Skeletal muscle tissue (tissue), 3 donors: ENCODE measurements at regions not wholly inside any gene's neighbourhood (a gene's known extent, or its start where the extent isn't known, plus 50 kb on each side); places are given as distances from the start of the nearest gene placed in this dataset.

Source experiments
- H3K27ac ChIP-seq: one replicate; pipeline ENCODE4 v1.7.0; 2013; ENCODE audit warnings: mild to moderate bottlenecking, low read depth, low read length, inconsistent platforms
- H3K27me3 ChIP-seq, 3 donors: one replicate each; pipeline ENCODE4 v1.7.0; 2013; ENCODE audit warnings: low read length in 3 of 3; ENCODE audit not compliant: control insufficient read depth in 3 of 3, insufficient read depth in 3 of 3
- H3K36me3 ChIP-seq, 3 donors: one replicate each; pipeline ENCODE4 v1.7.0; 2013; ENCODE audit warnings: low read length in 3 of 3; ENCODE audit not compliant: control insufficient read depth in 3 of 3, insufficient read depth in 3 of 3
- H3K4me1 ChIP-seq, 3 donors: one replicate each; pipeline ENCODE4 v1.7.0; 2013; ENCODE audit warnings: low read length in 3 of 3, mild to moderate bottlenecking in 3 of 3; ENCODE audit not compliant: control insufficient read depth in 3 of 3, insufficient read depth in 3 of 3
- H3K4me3 ChIP-seq, 3 donors: one replicate each; pipeline ENCODE4 v1.7.0; 2013; ENCODE audit warnings: low read length in 3 of 3
- H3K9ac ChIP-seq, 3 donors: one replicate each; pipeline ENCODE4 v1.7.0; 2013; ENCODE audit warnings: low read length in 3 of 3, mild to moderate bottlenecking in 3 of 3, moderate library complexity in 2 of 3, low read depth in 1 of 3
- H3K9me3 ChIP-seq, 3 donors: one replicate each; pipeline ENCODE4 v1.7.0; 2013; ENCODE audit warnings: low read length in 3 of 3; ENCODE audit not compliant: control insufficient read depth in 3 of 3
- donor health status: Osteomylitis.

DNA sequence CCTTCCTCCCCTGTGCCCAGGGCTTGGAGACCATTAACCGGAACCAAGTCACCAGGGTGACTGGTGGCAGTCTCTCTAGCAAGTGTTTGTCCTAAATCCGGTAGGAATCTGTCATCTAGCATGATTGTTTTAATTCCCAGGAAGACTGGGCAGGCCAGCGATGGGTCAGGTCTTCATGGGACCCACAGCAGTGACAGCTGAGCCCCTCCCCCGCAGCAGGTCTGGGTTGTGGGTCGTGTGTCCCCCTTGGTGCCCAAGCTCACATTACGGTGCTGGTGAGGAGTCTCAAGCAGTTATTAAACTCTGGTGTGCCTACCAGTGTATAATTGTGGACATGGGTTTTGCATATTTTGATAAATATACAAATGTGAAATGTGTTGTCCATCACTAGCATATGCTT is 466.5 kb downstream of the MATN1 start:
- Histone ChIP-seq H3K36me3 (no peaks in the 10 kb centered on the region), H3K4me1 (no peaks in the 10 kb centered on the region), H3K27me3 (peaks cover 21 to 46% (median 41%) of the 10 kb centered on the region in 3 donors), H3K4me3 (no peak overlapping the region), H3K27ac (no peak overlapping the region), H3K9ac (no peak overlapping the region), H3K9me3 (no peaks in the 10 kb centered on the region)

DNA sequence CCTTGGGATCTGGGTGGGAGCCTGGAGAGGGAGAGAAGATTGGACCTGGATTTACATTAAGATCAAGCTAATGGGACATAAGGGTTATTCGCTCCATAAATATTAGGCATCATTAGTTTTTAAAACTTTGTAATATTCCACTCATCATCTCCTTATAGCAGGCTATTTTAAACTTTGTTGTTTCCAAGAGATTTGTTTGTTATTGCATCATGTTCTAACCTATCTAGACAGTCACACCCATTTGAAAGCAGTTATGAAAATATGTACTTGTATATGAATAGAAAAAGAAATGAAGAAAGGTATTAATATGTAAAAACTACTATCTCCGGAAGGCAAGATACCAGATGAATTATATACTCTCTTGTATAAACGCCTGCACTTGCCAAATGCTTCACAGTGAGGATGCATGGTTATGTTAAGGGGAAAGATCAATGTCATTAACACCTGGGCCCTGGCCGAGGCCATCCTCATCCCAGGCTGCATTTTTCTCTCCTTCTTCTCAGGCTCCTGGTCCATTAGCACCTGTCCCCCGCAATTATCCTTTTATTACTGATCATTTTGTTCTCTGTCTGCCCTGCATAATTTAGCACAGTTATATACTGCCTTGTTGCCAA is 468.2 kb downstream of the MATN1 start:
- Histone ChIP-seq H3K4me1 (no peaks in the 10 kb centered on the region), H3K27me3 (peaks cover 23 to 47% (median 44%) of the 10 kb centered on the region in 3 donors)

DNA sequence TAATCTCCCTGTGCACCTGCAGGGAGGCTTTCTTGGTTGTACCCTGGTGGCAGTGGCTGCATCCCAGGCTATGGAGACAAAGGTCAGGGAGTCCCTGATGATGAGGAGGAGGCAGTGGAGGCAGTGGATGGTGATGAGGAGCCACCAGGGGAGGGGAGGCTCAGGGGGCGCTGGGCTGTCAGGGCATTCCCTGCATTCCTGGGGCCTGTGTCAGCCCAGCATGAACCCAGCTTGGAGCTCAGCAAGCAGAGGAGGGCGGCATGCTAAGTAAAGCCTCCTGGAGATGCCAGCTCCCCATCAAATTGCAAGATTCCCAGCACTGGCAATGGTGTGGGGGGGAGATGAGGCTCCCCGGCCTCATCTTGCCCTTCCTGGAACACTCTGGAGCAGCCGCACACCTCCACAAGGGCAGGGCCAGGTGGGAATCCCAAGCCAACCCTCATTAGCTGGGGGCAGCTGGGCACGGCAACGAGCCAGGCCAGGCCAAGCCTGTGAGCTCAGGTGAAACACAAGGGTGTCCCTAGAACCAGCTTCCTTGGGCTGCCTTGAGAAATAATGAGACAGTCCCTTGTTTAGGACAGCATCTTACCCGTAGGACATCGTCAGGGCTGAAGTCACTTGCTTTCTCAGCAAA is 469.5 kb downstream of the MATN1 start:
- H3K27me3 ChIP-seq, result peaks cover 20 to 52% (median 42%) of the 10 kb centered on the region in 3 donors

More for the DNA sequence above, 468.2 kb downstream of the MATN1 start:
- no peak overlapping the region for H3K9ac ChIP-seq
- no peaks in the 10 kb centered on the region for H3K36me3 ChIP-seq
- H3K9me3 ChIP-seq, result no peaks in the 10 kb centered on the region
- no peak overlapping the region for H3K4me3 ChIP-seq
- no peak overlapping the region for H3K27ac ChIP-seq

DNA sequence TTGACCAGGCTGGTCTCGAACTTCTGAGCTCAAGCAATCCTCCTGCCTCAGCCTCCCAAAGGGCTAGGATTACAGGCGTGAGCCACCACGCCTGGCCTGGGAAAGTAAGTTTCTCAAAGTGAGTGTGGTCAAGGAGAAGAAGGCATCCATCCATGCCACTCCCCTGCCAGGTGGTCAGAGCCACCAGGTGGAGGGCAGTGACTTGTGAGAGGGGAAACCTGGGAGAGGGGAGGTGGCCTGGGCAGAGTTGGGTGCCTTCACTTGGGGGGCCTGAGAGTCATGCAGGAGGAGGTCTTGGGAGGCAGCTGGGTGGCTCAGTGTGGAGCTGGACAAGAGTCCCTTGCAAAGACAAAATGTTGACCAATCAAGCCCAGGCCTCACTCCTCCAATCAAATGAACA is 470.0 kb downstream of the MATN1 start:
- Histone ChIP-seq H3K4me1 (no peaks in the 10 kb centered on the region), H3K36me3 (no peaks in the 10 kb centered on the region), H3K27me3 (peaks cover 17 to 50% (median 38%) of the 10 kb centered on the region in 3 donors), H3K9me3 (no peaks in the 10 kb centered on the region), H3K9ac (no peak overlapping the region), H3K4me3 (no peak overlapping the region), H3K27ac (no peak overlapping the region)

More for the DNA sequence above, 469.5 kb downstream of the MATN1 start:
- H3K4me3 ChIP-seq, result no peak overlapping the region
- H3K36me3 ChIP-seq, result no peaks in the 10 kb centered on the region
- H3K9ac ChIP-seq, result no peak overlapping the region
- no peaks in the 10 kb centered on the region for H3K4me1 ChIP-seq
- H3K9me3 ChIP-seq, result no peaks in the 10 kb centered on the region
- no peak overlapping the region for H3K27ac ChIP-seq

DNA sequence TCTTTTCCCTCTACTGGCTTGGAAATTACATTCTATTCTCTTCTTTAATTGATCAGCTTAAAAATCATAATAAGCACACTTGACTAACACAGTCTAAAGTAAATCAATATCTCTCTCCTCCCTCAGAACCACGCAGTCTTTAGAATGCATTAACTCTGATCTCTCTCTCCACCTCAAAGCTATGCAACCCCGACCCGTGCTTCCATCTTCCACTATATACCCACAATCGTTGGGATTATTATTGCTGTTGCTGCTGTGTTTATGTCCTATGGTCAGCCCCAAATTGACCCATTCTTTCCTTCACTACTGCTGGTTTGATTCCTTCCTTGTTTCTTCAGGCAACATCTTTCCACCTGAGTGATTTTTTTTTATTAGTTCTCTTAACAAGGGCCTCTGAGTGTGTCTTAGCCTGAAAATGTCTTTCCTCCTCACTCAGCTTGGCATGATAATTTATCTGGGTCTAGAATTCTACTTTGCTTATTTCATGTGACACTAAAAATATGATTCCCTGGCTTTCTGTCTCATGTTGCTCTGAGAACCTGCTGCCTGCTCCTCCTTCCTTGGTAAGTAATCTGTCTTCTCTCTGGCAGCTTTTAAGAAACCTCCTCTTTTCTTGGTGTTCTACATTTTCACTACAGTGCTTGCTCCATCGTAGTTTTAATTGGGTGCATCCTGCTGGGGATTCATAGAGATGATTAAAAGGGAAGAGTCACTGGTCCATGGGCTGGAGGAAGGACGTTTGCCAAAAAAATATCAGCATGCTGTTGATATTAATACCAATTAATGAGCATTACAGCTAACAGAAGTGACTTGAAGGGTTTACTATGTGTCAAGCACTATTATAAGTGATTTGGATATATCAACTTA is 472.2 kb downstream of the MATN1 start:
- H3K4me1 ChIP-seq, result no peaks in the 10 kb centered on the region
- no peak overlapping the region for H3K4me3 ChIP-seq
- no peak overlapping the region for H3K9ac ChIP-seq
- peaks cover 29 to 54% (median 46%) of the 10 kb centered on the region in 3 donors for H3K27me3 ChIP-seq
- H3K36me3 ChIP-seq, result no peaks in the 10 kb centered on the region
- no peak overlapping the region for H3K27ac ChIP-seq
- no peaks in the 10 kb centered on the region for H3K9me3 ChIP-seq

DNA sequence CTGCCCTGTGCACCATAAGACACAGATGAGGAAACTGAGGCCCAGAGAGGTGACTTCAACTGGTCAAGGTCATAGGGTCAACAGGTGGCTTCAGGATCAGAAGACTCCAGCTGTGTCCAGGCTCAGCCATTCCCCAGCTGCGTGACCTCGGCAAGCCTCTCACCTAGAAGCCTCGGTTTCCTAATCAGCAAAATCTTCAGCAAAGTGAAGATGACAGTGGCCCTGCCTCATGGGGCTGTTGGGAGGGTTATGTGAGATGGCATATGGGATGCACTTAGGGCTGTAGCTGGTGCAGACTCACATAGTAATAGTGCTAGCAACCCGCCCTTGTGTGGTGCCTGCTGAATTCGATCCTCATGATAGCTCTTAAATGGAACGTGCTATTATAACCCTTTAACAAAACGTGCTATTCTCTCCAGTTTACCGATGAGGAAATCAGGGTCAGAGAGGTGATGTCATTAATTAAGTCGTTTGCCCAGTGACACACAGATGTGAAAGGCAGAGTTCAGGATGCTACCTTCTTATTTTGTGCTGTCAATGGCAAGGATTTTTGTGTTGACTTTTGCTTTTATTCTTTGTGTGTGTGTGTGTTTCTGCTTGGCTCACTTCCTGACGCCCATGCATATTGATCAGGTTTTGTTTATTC is 472.9 kb downstream of the MATN1 start:
- no peaks in the 10 kb centered on the region for H3K36me3 ChIP-seq
- H3K27ac ChIP-seq, result no peak overlapping the region
- H3K27me3 ChIP-seq, result peaks cover 29 to 54% (median 43%) of the 10 kb centered on the region in 3 donors
- no peaks in the 10 kb centered on the region for H3K4me1 ChIP-seq
- H3K4me3 ChIP-seq, result no peak overlapping the region
- no peaks in the 10 kb centered on the region for H3K9me3 ChIP-seq
- H3K9ac ChIP-seq, result no peak overlapping the region

DNA sequence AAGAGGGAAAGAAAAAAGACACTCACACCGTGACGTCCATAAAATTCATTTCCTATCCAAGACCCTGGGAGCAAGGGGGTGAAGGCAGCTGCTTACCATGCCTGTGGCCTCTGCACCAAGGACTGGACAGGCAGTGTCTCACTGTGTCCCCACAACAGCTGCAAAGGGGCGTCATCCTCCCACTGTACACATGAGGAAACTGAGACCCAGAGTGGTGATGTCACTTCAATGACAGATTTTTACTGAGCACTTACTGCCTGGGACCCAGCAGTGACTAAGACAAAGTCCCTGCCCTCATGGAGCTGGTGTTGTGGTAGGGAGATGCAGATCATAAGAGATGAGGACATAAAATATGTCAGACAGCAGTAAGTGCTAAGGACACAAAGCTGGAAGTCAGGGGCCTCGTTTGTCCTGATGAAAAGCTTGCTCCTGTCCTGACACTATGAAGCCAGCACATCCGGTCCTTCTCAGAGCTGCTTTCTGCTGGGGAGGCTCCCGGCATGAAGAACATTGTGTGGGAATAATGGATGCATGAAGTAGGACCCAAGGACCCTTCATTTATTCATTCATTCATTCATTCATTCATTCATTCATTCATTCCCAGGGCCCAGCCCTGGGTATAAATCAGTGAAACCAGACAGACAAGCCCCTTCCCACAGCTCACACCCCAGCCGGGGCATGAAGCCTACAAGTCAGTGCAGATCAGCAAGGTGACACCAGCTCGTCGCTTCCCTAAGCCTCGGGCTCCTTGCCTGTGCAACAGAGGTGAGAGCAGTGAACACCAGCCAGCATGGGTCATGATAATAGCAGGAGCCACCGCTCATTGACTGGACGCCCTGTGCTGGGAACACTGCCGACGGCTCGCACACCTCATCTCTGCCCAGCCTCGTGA is 473.7 kb downstream of the MATN1 start:
- Histone ChIP-seq H3K9ac (no peak overlapping the region), H3K27ac (no peak overlapping the region), H3K4me1 (no peaks in the 10 kb centered on the region), H3K4me3 (no peak overlapping the region), H3K27me3 (peaks cover 28 to 54% (median 46%) of the 10 kb centered on the region in 3 donors), H3K36me3 (no peaks in the 10 kb centered on the region), H3K9me3 (no peaks in the 10 kb centered on the region)

DNA sequence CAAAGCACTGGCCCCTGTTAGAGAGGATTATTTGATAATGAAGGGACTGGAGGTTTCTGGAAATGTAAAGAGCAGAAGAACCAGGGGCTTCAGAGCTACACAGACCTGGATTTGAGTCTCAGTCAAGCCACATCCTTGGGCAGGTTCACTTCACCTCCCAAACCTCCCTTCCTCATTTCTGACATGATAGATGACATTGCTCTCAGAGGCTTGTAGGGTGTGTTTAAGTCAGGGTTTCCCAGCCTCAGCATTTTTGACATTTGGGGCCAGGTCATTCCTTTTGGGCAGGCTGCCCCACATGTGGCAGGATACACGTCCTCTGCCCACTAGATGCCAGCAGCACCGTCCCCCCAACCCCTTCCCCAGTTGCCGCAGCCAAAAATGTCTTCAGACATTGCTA is 474.6 kb downstream of the MATN1 start:
- Histone ChIP-seq H3K9ac (no peak overlapping the region), H3K27ac (no peak overlapping the region), H3K4me3 (no peak overlapping the region), H3K9me3 (no peaks in the 10 kb centered on the region), H3K27me3 (peaks cover 26 to 56% (median 47%) of the 10 kb centered on the region in 3 donors), H3K4me1 (no peaks in the 10 kb centered on the region), H3K36me3 (no peaks in the 10 kb centered on the region)

DNA sequence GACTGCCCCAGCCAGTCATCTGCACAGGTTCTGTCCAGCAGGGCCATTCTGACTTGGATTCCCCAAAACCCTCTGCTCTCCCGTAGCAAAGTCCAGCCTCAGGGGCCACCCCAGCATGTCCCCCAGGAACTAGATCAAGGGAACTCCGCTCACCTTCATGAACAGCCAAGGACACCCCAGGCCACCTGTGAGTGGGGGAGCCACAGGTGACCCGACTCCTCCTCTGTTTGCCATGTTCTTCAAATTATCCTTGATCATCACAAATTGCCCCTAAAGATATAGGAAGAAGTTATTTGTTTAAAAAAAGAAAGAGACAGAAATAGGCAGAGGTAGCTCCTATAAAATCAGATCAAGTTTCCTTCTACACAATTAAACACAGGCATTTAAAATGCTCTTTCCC is 475.0 kb downstream of the MATN1 start:
- H3K27me3 ChIP-seq, result peaks cover 26 to 56% (median 48%) of the 10 kb centered on the region in 3 donors
- H3K4me3 ChIP-seq, result no peak overlapping the region
- H3K4me1 ChIP-seq, result no peaks in the 10 kb centered on the region
- H3K27ac ChIP-seq, result no peak overlapping the region
- H3K36me3 ChIP-seq, result no peaks in the 10 kb centered on the region
- no peaks in the 10 kb centered on the region for H3K9me3 ChIP-seq
- no peak overlapping the region for H3K9ac ChIP-seq
